ENCODE measurements at regions not wholly inside any gene's neighbourhood (a gene's known extent, or its start where the extent isn't known, plus 50 kb on each side); places are given as distances from the start of the nearest gene placed in this dataset.

GRCh38 chr7:155221547-155221946 is 76.1 kb upstream of the INSIG1 start:
- Histone ChIP-seq H3K27ac (no peak overlapping the region), H3K36me3 (no peaks in the 10 kb centered on the region), H3K27me3 (no peaks in the 10 kb centered on the region), H3K4me3 (no peak overlapping the region), H3K4me1 (no peaks in the 10 kb centered on the region), H3K9me3 (no peaks in the 10 kb centered on the region)
- TF ChIP-seq CTCF (IDR thresholded peaks at IDR 0.05) = no peak
- no peak for DNase-seq (ENCODE audit: low spot score)

DNA sequence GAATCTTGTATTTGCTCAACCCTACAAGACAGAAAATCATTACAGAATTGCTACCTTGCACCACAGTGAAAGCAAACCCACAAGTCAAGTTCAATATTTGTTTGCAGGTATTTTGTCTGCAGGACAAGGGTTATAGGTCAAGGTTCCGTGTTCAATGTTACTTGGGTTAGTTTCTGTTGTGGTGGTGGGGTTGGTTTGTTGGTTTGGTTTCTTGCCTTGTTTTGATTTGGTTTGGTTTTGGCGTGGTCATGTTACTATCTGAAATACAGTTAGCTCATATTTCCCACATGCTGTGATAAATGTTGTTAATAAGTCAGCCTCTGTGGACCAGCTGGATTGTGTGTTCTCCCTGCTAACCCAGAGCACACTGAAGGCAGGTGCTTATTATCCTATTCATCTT is 75.6 kb upstream of the INSIG1 start:
- Histone ChIP-seq H3K36me3 (no peaks in the 10 kb centered on the region), H3K27ac (no peak overlapping the region), H3K4me1 (no peaks in the 10 kb centered on the region), H3K9me3 (no peaks in the 10 kb centered on the region), H3K27me3 (no peaks in the 10 kb centered on the region), H3K4me3 (no peak overlapping the region)
- no peak for DNase-seq (ENCODE audit: low spot score)
- TF ChIP-seq CTCF (IDR thresholded peaks at IDR 0.05) = no peak

GRCh38 chr7:155222573-155222972 is 75.1 kb upstream of the INSIG1 start:
- Histone ChIP-seq H3K4me1 (no peaks in the 10 kb centered on the region), H3K36me3 (no peaks in the 10 kb centered on the region), H3K4me3 (no peak overlapping the region), H3K27ac (no peak overlapping the region), H3K9me3 (no peaks in the 10 kb centered on the region), H3K27me3 (no peaks in the 10 kb centered on the region)
- TF ChIP-seq CTCF (IDR thresholded peaks at IDR 0.05) = no peak
- DNase-seq (ENCODE audit: low spot score) = no peak

DNA sequence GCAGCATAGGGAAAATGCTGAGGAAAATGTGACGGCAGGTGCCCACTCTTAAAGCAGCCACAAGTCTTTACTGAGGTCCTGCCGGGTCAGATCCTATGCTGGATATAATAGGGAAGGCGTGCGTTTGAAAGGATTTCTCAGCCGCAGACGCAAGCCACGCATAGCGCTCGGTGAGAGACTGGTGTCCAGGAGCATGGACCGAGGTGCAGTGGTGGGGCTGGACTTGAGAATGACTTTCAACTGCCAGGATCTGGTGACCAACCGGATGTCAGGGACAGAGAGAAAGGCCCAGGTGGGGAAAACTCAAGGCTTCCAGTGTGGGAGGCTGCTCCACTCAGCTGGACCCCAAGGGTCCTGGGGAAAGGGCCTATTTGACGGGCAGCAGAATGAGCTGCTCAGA is 74.7 kb upstream of the INSIG1 start:
- no peak overlapping the region for H3K27ac ChIP-seq
- H3K36me3 ChIP-seq = no peaks in the 10 kb centered on the region
- H3K4me1 ChIP-seq = no peaks in the 10 kb centered on the region
- DNase-seq (ENCODE audit: low spot score) = no peak
- TF ChIP-seq CTCF (IDR thresholded peaks at IDR 0.05) = no peak
- no peaks in the 10 kb centered on the region for H3K9me3 ChIP-seq
- no peak overlapping the region for H3K4me3 ChIP-seq
- no peaks in the 10 kb centered on the region for H3K27me3 ChIP-seq

GRCh38 chr7:155223503-155223902 is 74.2 kb upstream of the INSIG1 start:
- no peak overlapping the region for H3K27ac ChIP-seq
- no peaks in the 10 kb centered on the region for H3K4me1 ChIP-seq
- H3K27me3 ChIP-seq = no peaks in the 10 kb centered on the region
- H3K4me3 ChIP-seq = no peak overlapping the region
- TF ChIP-seq CTCF (IDR thresholded peaks at IDR 0.05) = no peak
- no peaks in the 10 kb centered on the region for H3K36me3 ChIP-seq
- DNase-seq (ENCODE audit: low spot score) = no peak
- H3K9me3 ChIP-seq = no peaks in the 10 kb centered on the region

DNA sequence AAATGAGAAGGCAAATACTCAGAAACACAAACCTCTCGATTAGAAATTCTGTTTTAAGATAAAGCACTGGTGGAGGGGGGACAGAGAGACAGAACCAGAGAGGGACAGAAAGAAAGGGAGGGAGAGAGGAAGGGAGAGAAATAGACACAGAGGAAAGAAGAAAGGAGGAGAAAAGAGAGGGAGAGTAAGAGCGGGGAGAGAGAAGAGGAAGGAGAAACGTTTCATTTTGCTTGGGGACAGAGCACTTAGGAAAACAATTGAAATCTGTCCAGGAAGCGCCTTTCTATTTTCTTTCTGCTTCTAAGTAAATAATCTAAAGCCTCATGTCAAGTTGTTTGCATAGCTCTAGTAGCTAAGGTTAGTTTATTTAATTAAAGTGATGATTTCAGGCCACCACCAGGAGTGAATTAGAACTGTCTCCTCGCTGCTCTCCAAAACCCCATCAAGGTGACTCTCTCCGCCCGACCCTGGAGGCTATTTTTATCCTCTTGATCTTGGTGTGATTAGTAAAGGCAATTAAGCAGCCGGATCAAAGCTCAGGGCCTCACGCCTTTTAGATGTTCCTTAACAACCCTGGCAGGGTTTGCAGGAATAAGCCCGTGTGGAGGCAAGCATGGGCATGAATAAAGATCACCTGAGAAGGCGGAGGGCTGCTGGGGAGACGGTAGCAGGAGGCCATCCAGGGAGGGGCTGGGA is 73.4 kb upstream of the INSIG1 start:
- Histone ChIP-seq H3K4me1 (no peaks in the 10 kb centered on the region), H3K36me3 (no peaks in the 10 kb centered on the region), H3K4me3 (no peak overlapping the region), H3K27ac (no peak overlapping the region), H3K27me3 (no peaks in the 10 kb centered on the region), H3K9me3 (no peaks in the 10 kb centered on the region)
- DNase-seq (ENCODE audit: low spot score) = no peak
- TF ChIP-seq CTCF (IDR thresholded peaks at IDR 0.05) = no peak
